Activated CD4-positive, alpha-beta T cell treated with anti-CD3 and anti-CD28 coated beads, Interleukin-2, amount 10 ng/mL, durations not matched to agents 24 days and 14 days (primary cell): ENCODE measurements at regions not wholly inside any gene's neighbourhood (a gene's known extent, or its start where the extent isn't known, plus 50 kb on each side); places are given as distances from the start of the nearest gene placed in this dataset.
"Not testable (repeated sequence)": the region's sequence is repeated elsewhere in the genome, so short reads cannot be mapped to it uniquely, and the experiment has no call there.

ENCODE experiments used
- DNase-seq: peaks from one replicate; pipeline ENCODE4 v3.0.0; 2022
- H3K27ac Mint-ChIP-seq: one replicate; pipeline ENCODE4 v1.8.0; 2022; ENCODE audit warnings: mild to moderate bottlenecking, mixed read lengths
- H3K27me3 Mint-ChIP-seq: one replicate; pipeline ENCODE4 v1.8.0; 2022; ENCODE audit warnings: mixed read lengths
- H3K36me3 Mint-ChIP-seq: one replicate; pipeline ENCODE4 v1.8.0; 2022; ENCODE audit warnings: low read depth, mild to moderate bottlenecking, mixed read lengths
- H3K4me1 Mint-ChIP-seq: one replicate; pipeline ENCODE4 v1.8.0; 2021; ENCODE audit warnings: mixed read lengths
- H3K4me3 Mint-ChIP-seq: one replicate; pipeline ENCODE4 v1.8.0; 2022; ENCODE audit warnings: mild to moderate bottlenecking, moderate library complexity, mixed read lengths
- H3K9me3 Mint-ChIP-seq: one replicate; pipeline ENCODE4 v1.8.0; 2021; ENCODE audit warnings: mixed read lengths
- intact Hi-C: fragments of 100-400 bp; cut with micrococcal nuclease; formaldehyde crosslinking; loops from one replicate; pipeline ENCODE4 v1.15.1; 2023

DNA sequence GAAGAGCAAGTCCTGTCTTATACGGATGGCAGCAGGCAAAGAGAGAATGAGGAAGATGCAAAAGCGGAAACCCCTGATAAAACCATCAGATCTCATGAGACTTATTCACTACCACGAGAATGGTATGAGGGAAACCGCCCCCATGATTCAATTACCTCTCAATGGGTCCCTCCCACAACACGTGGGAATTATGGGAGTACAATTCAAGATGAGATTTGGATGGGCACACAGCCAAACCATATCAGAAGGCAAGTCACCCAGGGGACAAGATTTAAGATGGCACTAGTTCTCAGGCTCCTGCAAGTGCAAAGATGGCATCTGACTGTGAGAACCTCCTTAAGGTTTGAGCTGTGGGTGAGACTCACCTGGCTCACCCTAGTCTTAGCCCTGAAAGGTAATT is 984.3 kb downstream of the AACS start:
- H3K27me3 Mint-ChIP-seq, H3K27ac Mint-ChIP-seq, H3K36me3 Mint-ChIP-seq, H3K9me3 Mint-ChIP-seq, H3K4me3 Mint-ChIP-seq, DNase-seq, H3K4me1 Mint-ChIP-seq, intact Hi-C loops: not testable (repeated sequence)

DNA sequence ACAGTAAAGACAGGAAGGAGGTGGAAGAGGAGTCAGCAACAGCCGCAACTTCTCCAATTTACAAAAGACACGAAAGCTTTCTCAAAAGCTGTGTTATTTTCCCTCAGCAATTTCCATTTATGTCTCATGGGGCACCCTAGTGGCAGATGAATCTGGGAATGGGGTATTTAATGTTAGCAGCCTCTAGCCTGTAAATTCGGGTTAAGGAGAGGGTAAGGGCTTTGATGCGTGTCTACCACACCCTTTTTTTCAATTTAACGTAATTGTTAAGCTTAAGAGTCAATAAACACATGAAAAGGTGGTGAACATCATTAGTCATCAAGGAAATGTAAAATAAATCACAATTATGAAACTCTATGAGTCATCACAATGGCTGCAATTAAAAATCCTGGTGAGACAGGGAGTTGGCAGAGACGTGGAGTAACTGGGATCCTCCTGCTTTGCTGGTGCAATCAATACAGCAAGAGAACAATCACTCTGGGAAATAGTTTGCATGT is 986.4 kb downstream of the AACS start:
- Mint-ChIP-seq H3K4me1 (no peaks in the 10 kb centered on the region), H3K36me3 (no peaks in the 10 kb centered on the region), H3K27ac (no peak overlapping the region), H3K9me3 (peaks cover 7% of the 10 kb centered on the region), H3K4me3 (no peak overlapping the region), H3K27me3 (no peaks in the 10 kb centered on the region)
- DNase-seq: no peak
- intact Hi-C loops: no loop called here

- Mint-ChIP-seq H3K27me3 (no peaks in the 10 kb centered on the region), H3K4me1 (no peaks in the 10 kb centered on the region), H3K4me3 (no peak overlapping the region), H3K9me3 (peaks cover 3% of the 10 kb centered on the region), H3K27ac (no peak overlapping the region), H3K36me3 (no peaks in the 10 kb centered on the region)
- no peak for DNase-seq
- intact Hi-C loops: no loop called here
Measured at GRCh38 chr12:126055521-126055920, 990.3 kb downstream of the AACS start.

- H3K4me3 Mint-ChIP-seq: no peak overlapping the region
- H3K9me3 Mint-ChIP-seq: no peaks in the 10 kb centered on the region
- no peaks in the 10 kb centered on the region for H3K27me3 Mint-ChIP-seq
- no peak for DNase-seq
- H3K36me3 Mint-ChIP-seq: no peaks in the 10 kb centered on the region
- intact Hi-C loops: no loop called here
- H3K27ac Mint-ChIP-seq: no peak overlapping the region
- H3K4me1 Mint-ChIP-seq: no peaks in the 10 kb centered on the region
Measured at GRCh38 chr12:126061777-126062176, 996.5 kb downstream of the AACS start.

GRCh38 chr12:126064028-126064427 is 998.8 kb downstream of the AACS start:
- no peak overlapping the region for H3K27ac Mint-ChIP-seq
- no peaks in the 10 kb centered on the region for H3K4me1 Mint-ChIP-seq
- H3K4me3 Mint-ChIP-seq: no peak overlapping the region
- H3K36me3 Mint-ChIP-seq: no peaks in the 10 kb centered on the region
- H3K27me3 Mint-ChIP-seq: no peaks in the 10 kb centered on the region
- no peaks in the 10 kb centered on the region for H3K9me3 Mint-ChIP-seq
- no peak for DNase-seq
- intact Hi-C loops: no loop called here

DNA sequence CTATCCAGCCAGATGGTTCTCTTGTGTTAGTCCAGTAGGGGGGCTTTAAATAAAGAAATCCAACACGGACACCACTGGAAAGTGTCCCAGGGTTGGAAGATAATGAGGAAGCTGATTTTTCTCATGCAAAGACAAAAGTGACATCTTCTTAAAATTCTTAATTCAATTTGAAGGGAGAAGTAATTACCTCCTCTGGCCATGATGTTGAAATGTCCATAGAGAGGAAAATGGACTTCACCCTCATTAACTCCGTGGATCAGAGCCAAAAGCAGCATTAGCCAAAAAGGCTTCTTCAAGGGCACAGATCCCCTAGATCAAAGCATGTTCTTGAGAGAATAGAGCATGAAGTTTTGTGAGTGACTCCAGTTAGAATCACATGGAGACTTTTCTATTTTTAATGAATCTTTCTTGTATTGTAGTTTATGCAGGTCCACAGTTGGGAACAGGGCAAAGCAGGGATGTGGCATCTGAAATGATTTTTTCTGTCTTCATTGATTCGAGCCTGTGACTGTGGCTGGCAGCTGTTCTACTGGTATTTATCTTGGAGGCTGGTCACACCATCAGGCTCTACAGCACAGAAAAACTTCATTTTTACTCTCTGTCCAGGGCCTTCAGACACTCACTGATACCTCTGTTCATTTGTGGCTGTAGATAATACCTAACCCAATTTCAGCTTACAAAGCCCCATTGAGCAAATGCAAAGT is 1002.5 kb downstream of the AACS start:
- H3K27me3 Mint-ChIP-seq: no peaks in the 10 kb centered on the region
- DNase-seq: no peak
- intact Hi-C loops: loop anchor here (2.0 to 5.0 kb wide), 3 partner anchors 549 to 1315 kb away; no protein-coding TSS in a partner anchor
- H3K9me3 Mint-ChIP-seq: no peaks in the 10 kb centered on the region
- H3K4me1 Mint-ChIP-seq: no peaks in the 10 kb centered on the region
- H3K4me3 Mint-ChIP-seq: no peak overlapping the region
- no peaks in the 10 kb centered on the region for H3K36me3 Mint-ChIP-seq
- no peak overlapping the region for H3K27ac Mint-ChIP-seq

- H3K36me3 Mint-ChIP-seq: no peaks in the 10 kb centered on the region
- H3K4me3 Mint-ChIP-seq: no peak overlapping the region
- H3K9me3 Mint-ChIP-seq: no peaks in the 10 kb centered on the region
- H3K27ac Mint-ChIP-seq: no peak overlapping the region
- no peaks in the 10 kb centered on the region for H3K27me3 Mint-ChIP-seq
- no peaks in the 10 kb centered on the region for H3K4me1 Mint-ChIP-seq
- DNase-seq: peak; percentile 84
- intact Hi-C loops: loop anchor here (2.0 to 5.0 kb wide), 3 partner anchors 547 to 1313 kb away; no protein-coding TSS in a partner anchor
Measured at GRCh38 chr12:126069549-126070165, 1004.4 kb downstream of the AACS start.

DNA sequence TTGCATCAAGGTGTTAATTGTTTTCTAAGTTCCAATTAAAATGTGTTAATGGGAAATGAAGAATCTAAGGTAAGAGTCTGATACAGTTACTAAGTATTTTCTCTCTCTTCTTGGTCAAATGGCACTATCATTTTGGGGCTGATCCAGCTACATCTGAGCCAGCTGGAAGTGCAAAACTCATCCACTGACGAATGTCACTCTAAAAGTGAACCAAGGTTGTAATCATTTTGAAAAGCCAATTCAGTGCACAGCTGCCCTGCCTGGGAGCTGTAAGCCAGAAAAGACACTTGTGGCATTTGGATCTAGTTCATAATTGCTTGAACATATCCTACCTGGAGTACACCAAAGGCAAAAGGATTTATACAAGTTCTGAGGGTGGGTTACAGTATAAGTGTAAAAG is 1011.3 kb downstream of the AACS start:
- intact Hi-C loops: no loop called here
- Mint-ChIP-seq H3K36me3 (no peaks in the 10 kb centered on the region), H3K4me3 (no peak overlapping the region), H3K27ac (no peak overlapping the region), H3K9me3 (no peaks in the 10 kb centered on the region), H3K27me3 (no peaks in the 10 kb centered on the region), H3K4me1 (no peaks in the 10 kb centered on the region)
- no peak for DNase-seq

GRCh38 chr12:126083926-126084325 is 1018.7 kb downstream of the AACS start:
- H3K4me1 Mint-ChIP-seq: no peaks in the 10 kb centered on the region
- no peaks in the 10 kb centered on the region for H3K36me3 Mint-ChIP-seq
- no peaks in the 10 kb centered on the region for H3K27me3 Mint-ChIP-seq
- intact Hi-C loops: no loop called here
- no peak for DNase-seq
- no peak overlapping the region for H3K4me3 Mint-ChIP-seq
- no peak overlapping the region for H3K27ac Mint-ChIP-seq
- no peaks in the 10 kb centered on the region for H3K9me3 Mint-ChIP-seq

DNA sequence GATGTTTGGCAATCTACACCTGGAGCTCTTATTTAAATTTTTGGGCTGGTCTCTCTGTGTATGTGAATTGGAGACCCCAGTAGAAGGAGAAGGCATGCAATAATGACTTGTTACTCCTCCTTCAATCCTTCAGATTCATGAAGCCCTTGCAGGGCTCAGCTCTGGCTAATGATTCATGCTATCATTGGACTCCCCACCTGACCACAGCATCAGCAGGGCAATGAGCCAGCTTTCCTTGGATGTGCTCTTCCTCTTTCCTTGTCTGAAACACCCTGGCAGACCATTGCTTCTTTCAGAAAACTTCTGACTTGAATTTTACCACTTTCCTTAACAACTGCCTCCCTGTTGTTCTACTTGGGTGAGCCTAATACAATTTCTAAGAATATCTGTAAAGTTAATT is 1019.2 kb downstream of the AACS start:
- Mint-ChIP-seq H3K27me3 (no peaks in the 10 kb centered on the region), H3K4me1 (no peaks in the 10 kb centered on the region), H3K9me3 (no peaks in the 10 kb centered on the region), H3K4me3 (no peak overlapping the region), H3K27ac (no peak overlapping the region), H3K36me3 (no peaks in the 10 kb centered on the region)
- DNase-seq: no peak
- intact Hi-C loops: no loop called here

GRCh38 chr12:126086242-126086641 is 1021.0 kb downstream of the AACS start:
- intact Hi-C loops: no loop called here

GRCh38 chr12:126087692-126088091 is 1022.5 kb downstream of the AACS start:
- Mint-ChIP-seq H3K27ac (no peak overlapping the region), H3K9me3 (peaks cover 6% of the 10 kb centered on the region), H3K4me3 (no peak overlapping the region), H3K36me3 (no peaks in the 10 kb centered on the region), H3K4me1 (no peaks in the 10 kb centered on the region), H3K27me3 (no peaks in the 10 kb centered on the region)
- no peak for DNase-seq
- intact Hi-C loops: no loop called here

More at GRCh38 chr12:126086242-126086641, 1021.0 kb downstream of the AACS start:
- Mint-ChIP-seq H3K27me3 (no peaks in the 10 kb centered on the region), H3K9me3 (no peaks in the 10 kb centered on the region), H3K36me3 (no peaks in the 10 kb centered on the region), H3K4me1 (no peaks in the 10 kb centered on the region), H3K27ac (no peak overlapping the region), H3K4me3 (no peak overlapping the region)
- DNase-seq: no peak

GRCh38 chr12:126093908-126094307 is 1028.7 kb downstream of the AACS start:
- Mint-ChIP-seq H3K4me1 (no peaks in the 10 kb centered on the region), H3K4me3 (no peak overlapping the region), H3K36me3 (no peaks in the 10 kb centered on the region), H3K27ac (no peak overlapping the region), H3K9me3 (peaks cover 11% of the 10 kb centered on the region), H3K27me3 (no peaks in the 10 kb centered on the region)
- intact Hi-C loops: no loop called here
- DNase-seq: no peak

DNA sequence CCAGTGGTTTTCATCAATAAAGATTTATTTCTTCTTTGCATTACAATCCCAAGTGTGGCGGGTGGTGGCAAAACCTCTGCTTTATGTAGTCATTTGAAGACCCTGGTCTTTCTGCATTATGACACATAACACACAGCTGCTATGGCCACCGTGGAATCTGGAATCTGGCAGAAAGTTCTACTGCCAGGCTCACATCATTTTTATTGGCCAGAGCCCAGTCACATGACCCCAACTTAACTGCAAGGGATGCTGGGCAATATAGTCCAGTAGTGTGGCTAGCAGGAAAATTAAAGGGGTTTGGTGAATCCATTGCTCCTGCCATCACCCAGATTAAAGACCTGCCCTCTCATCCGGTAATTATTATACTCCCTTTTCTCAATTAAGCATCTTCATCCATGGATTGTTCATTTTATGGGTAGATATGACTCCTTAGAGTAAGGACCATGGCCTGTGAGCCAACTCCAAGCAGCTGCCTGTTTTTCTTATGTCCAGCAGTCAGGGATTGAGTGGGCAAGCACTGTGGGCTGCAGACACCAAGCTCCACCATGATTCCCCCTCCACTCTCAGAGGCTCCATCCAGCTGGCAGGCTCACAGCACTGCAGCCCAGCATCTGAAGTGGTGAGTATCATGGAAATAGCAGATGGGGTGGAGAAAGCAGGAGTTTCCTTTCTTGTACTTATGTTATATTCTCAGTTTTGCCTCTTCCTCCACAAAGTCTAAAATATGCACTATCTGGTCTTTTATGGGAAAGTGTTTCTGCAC is 1030.7 kb downstream of the AACS start:
- H3K36me3 Mint-ChIP-seq: no peaks in the 10 kb centered on the region
- no peaks in the 10 kb centered on the region for H3K4me1 Mint-ChIP-seq
- peaks cover 11% of the 10 kb centered on the region for H3K9me3 Mint-ChIP-seq
- no peak overlapping the region for H3K4me3 Mint-ChIP-seq
- no peak overlapping the region for H3K27ac Mint-ChIP-seq
- no peak for DNase-seq
- intact Hi-C loops: no loop called here
- no peaks in the 10 kb centered on the region for H3K27me3 Mint-ChIP-seq
